H9 (cell line): ENCODE measurements at regions not wholly inside any gene's neighbourhood (a gene's known extent, or its start where the extent isn't known, plus 50 kb on each side); places are given as distances from the start of the nearest gene placed in this dataset.

Experiments used
- DNase-seq: peaks from one replicate; pipeline ENCODE4 v3.0.0-alpha.2; 2017
- H2AFZ ChIP-seq: one replicate; pipeline ENCODE4 v1.6.1; 2013; ENCODE audit warnings: mild to moderate bottlenecking, low read length, control low read depth, moderate library complexity
- H2AK5ac ChIP-seq: 2 replicates; pipeline ENCODE4 v1.6.1; 2013; ENCODE audit warnings: low read length, control low read depth, mixed read lengths; ENCODE audit not compliant: insufficient read length
- H2BK120ac ChIP-seq: one replicate; pipeline ENCODE4 v1.6.1; 2013; ENCODE audit warnings: low read depth, mild to moderate bottlenecking, low read length, control low read depth, inconsistent platforms; ENCODE audit not compliant: poor library complexity, severe bottlenecking
- H2BK12ac ChIP-seq: 2 replicates; pipeline ENCODE4 v1.6.1; 2013; ENCODE audit warnings: low read length, control low read depth, mixed read lengths, low read depth; ENCODE audit not compliant: insufficient read length
- H2BK15ac ChIP-seq: 2 replicates; pipeline ENCODE4 v1.6.1; 2013; ENCODE audit warnings: low read depth, low read length, control low read depth
- H2BK20ac ChIP-seq: one replicate; pipeline ENCODE4 v1.6.1; 2013; ENCODE audit warnings: low read depth, mild to moderate bottlenecking, low read length, control low read depth, inconsistent platforms; ENCODE audit not compliant: poor library complexity, severe bottlenecking
- H2BK5ac ChIP-seq: 2 replicates; pipeline ENCODE4 v1.6.1; 2013; ENCODE audit warnings: low read length, control low read depth, mixed read lengths; ENCODE audit not compliant: insufficient read length
- H3K14ac ChIP-seq: 2 replicates; pipeline ENCODE4 v1.6.1; 2013; ENCODE audit warnings: low read length, control low read depth; ENCODE audit not compliant: insufficient read depth
- H3K18ac ChIP-seq: 2 replicates; pipeline ENCODE4 v1.6.1; 2013; ENCODE audit warnings: low read depth, mild to moderate bottlenecking, mixed read lengths, low read length, control low read depth; ENCODE audit not compliant: insufficient read length
- H3K23ac ChIP-seq: 2 replicates; pipeline ENCODE4 v1.6.1; 2013; ENCODE audit warnings: low read length, control low read depth, mixed read lengths, low read depth; ENCODE audit not compliant: insufficient read length
- H3K23me2 ChIP-seq: 2 replicates; pipeline ENCODE4 v1.6.1; 2013; ENCODE audit warnings: low read depth, mild to moderate bottlenecking, mixed read lengths, low read length, control low read depth; ENCODE audit not compliant: insufficient read length, poor library complexity, severe bottlenecking
- H3K27ac ChIP-seq: 2 replicates; pipeline ENCODE4 v1.5.1; 2013; ENCODE audit warnings: low read length, control low read depth, mixed read lengths, low read depth; ENCODE audit not compliant: insufficient read length
- H3K27me3 ChIP-seq: 2 replicates; pipeline ENCODE4 v1.6.1; 2013; ENCODE audit warnings: low read length, control low read depth, inconsistent platforms; ENCODE audit not compliant: insufficient read depth
- H3K4ac ChIP-seq: 2 replicates; pipeline ENCODE4 v1.6.1; 2013; ENCODE audit warnings: low read depth, mild to moderate bottlenecking, control low read depth, inconsistent platforms, low read length, moderate library complexity
- H3K4me1 ChIP-seq: 2 replicates; pipeline ENCODE4 v1.6.1; 2013; ENCODE audit warnings: low read length, control low read depth, inconsistent platforms; ENCODE audit not compliant: insufficient read depth
- H3K4me2 ChIP-seq: 2 replicates; pipeline ENCODE4 v1.6.1; 2013; ENCODE audit warnings: low read length, control low read depth, mixed read lengths; ENCODE audit not compliant: insufficient read length, insufficient read depth
- H3K56ac ChIP-seq: 2 replicates; pipeline ENCODE4 v1.6.1; 2013; ENCODE audit warnings: low read depth, mild to moderate bottlenecking, mixed read lengths, low read length, control low read depth; ENCODE audit not compliant: insufficient read length
- H3K79me1 ChIP-seq: 2 replicates; pipeline ENCODE4 v1.6.1; 2013; ENCODE audit warnings: low read depth, mild to moderate bottlenecking, moderate library complexity, low read length, control low read depth, inconsistent platforms; ENCODE audit not compliant: insufficient read depth, poor library complexity, severe bottlenecking
- H3K79me2 ChIP-seq: 2 replicates; pipeline ENCODE4 v1.6.1; 2013; ENCODE audit warnings: low read length, control low read depth, inconsistent platforms; ENCODE audit not compliant: insufficient read depth
- H3K9ac ChIP-seq: 2 replicates; pipeline ENCODE4 v1.6.1; 2013; ENCODE audit warnings: low read length, control low read depth, mixed read lengths; ENCODE audit not compliant: insufficient read length; ENCODE audit errors: extremely low read depth
- H3K9me3 ChIP-seq: one replicate; pipeline ENCODE4 v1.6.1; 2013; ENCODE audit warnings: low read depth, low read length, inconsistent platforms; ENCODE audit not compliant: control insufficient read depth
- H3T11ph ChIP-seq: one replicate; pipeline ENCODE4 v1.6.1; 2013; ENCODE audit warnings: mild to moderate bottlenecking, low read length, control low read depth, inconsistent platforms
- H4K20me1 ChIP-seq: one replicate; pipeline ENCODE4 v1.6.1; 2013; ENCODE audit not compliant: control insufficient read depth, insufficient read length, insufficient read depth
- H4K5ac ChIP-seq: 2 replicates; pipeline ENCODE4 v1.6.1; 2013; ENCODE audit warnings: low read depth, mild to moderate bottlenecking, mixed read lengths, low read length, control low read depth; ENCODE audit not compliant: insufficient read length
- H4K8ac ChIP-seq: replicated peaks from 2 replicates; pipeline ENCODE4 v1.6.1; 2013; ENCODE audit warnings: low read length, control low read depth, mixed read lengths, low read depth; ENCODE audit not compliant: insufficient read length
- H4K91ac ChIP-seq: 2 replicates; pipeline ENCODE4 v1.6.1; 2013; ENCODE audit warnings: low read depth, mild to moderate bottlenecking, moderate library complexity, mixed read lengths, low read length, control low read depth; ENCODE audit not compliant: insufficient read length
- H3K27ac Mint-ChIP-seq, 3 experiments: 2 replicates in 2 of 3; 3 replicates in 1 of 3; pipeline ENCODE4 v1.8.0; 2020 to 2021; ENCODE audit warnings: mixed read lengths in 3 of 3, mild to moderate bottlenecking in 1 of 3, moderate library complexity in 1 of 3
- H3K27me3 Mint-ChIP-seq: 2 replicates; pipeline ENCODE4 v1.8.0; 2021; ENCODE audit warnings: low read depth, mild to moderate bottlenecking, moderate library complexity, mixed read lengths
- H3K36me3 Mint-ChIP-seq, 3 experiments: 2 replicates in 2 of 3; 3 replicates in 1 of 3; pipeline ENCODE4 v1.8.0; 2020 to 2021; ENCODE audit warnings: low read depth in 3 of 3, mixed read lengths in 3 of 3; ENCODE audit not compliant: insufficient read depth in 1 of 3
- H3K4me1 Mint-ChIP-seq, 2 experiments: 2 replicates each; pipeline ENCODE4 v1.8.0; 2020; ENCODE audit warnings: mixed read lengths in 2 of 2
- H3K4me3 Mint-ChIP-seq, 2 experiments: 2 replicates in 1 of 2; 3 replicates in 1 of 2; pipeline ENCODE4 v1.8.0; 2020 to 2021; ENCODE audit warnings: mild to moderate bottlenecking in 2 of 2, mixed read lengths in 2 of 2, moderate library complexity in 1 of 2
- H3K9me3 Mint-ChIP-seq, 2 experiments: 2 replicates in 1 of 2; 3 replicates in 1 of 2; pipeline ENCODE4 v1.8.0; 2020; ENCODE audit warnings: mild to moderate bottlenecking in 2 of 2, mixed read lengths in 2 of 2, moderate library complexity in 1 of 2
- CTCF ChIP-seq: fragments of 200-600 bp; sonication (generic); conservative IDR thresholded peaks from 3 replicates; pipeline ENCODE4 v1.8.0; 2021; ENCODE audit warnings: antibody characterized with exemption, mild to moderate bottlenecking
- WGBS: extraction: QIAGEN DNeasy Blood & Tissue Kit; methylation state at CpG from one replicate; pipeline ENCODE4 v1.1.7; 2013; ENCODE audit warnings: missing lambda C conversion rate, low lambda C conversion rate, mixed read lengths; ENCODE audit not compliant: insufficient read length; ENCODE audit errors: extremely low coverage; 5-methylcytosine and 5-hydroxymethylcytosine counted together

GRCh38 chr2:191508738-191509137 lies 169.2 kb upstream of the NABP1 start:
- Histone ChIP-seq H3K4me1 (no peaks in the 10 kb centered on the region), H3K79me1 (no peaks in the 10 kb centered on the region), H2BK5ac (no peak overlapping the region), H2AK5ac (no peak overlapping the region), H4K8ac (no peak overlapping the region), H3K9me3 (no peaks in the 10 kb centered on the region), H3T11ph (no peak overlapping the region), H4K91ac (no peak overlapping the region), H3K56ac (no peak overlapping the region), H4K20me1 (no peaks in the 10 kb centered on the region), H3K27ac (no peak overlapping the region), H2BK15ac (no peak overlapping the region), H4K5ac (no peak overlapping the region), H3K4me2 (no peak overlapping the region), H3K23me2 (no peaks in the 10 kb centered on the region), H3K18ac (no peak overlapping the region), H3K9ac (no peak overlapping the region), H3K79me2 (no peaks in the 10 kb centered on the region), H2BK20ac (no peak overlapping the region), H3K14ac (no peak overlapping the region), H3K4ac (no peak overlapping the region), H2BK120ac (no peak overlapping the region), H2AFZ (no peak overlapping the region), H2BK12ac (no peak overlapping the region), H3K27me3 (no peaks in the 10 kb centered on the region), H3K23ac (no peak overlapping the region)
- Mint-ChIP-seq H3K4me3 (no peak overlapping the region), H3K27ac (no peak overlapping the region), H3K36me3 (peaks cover 12 to 33% (median 26%) of the 10 kb centered on the region in 3 experiments), H3K9me3 (peaks cover 27 to 32% of the 10 kb centered on the region in 2 experiments), H3K4me1 (peaks cover 6% of the 10 kb centered on the region in 2 experiments; a peak in 2 of 4 replicates), H3K27me3 (no peaks in the 10 kb centered on the region)
- no CpG with 5 or more reads among the region's 5 CpGs for WGBS
- DNase-seq = no peak
- no peak for TF ChIP-seq CTCF
